ENCODE measurements at regions not wholly inside any gene's neighbourhood (a gene's known extent, or its start where the extent isn't known, plus 50 kb on each side); places are given as distances from the start of the nearest gene placed in this dataset.
"Not testable (repeated sequence)": the region's sequence is repeated elsewhere in the genome, so short reads cannot be mapped to it uniquely, and the experiment has no call there.

- DNase-seq, result no peak
These were observed 262.0 kb downstream of the NUF2 start for GRCh38 chr1:163583661-163584181.

- DNase-seq, result no peak
These were observed 264.0 kb downstream of the NUF2 start for GRCh38 chr1:163585796-163586195.

- DNase-seq, result no peak
These were observed 267.0 kb downstream of the NUF2 start for GRCh38 chr1:163588796-163589195.

- no peak for DNase-seq
These were observed 268.0 kb downstream of the NUF2 start for GRCh38 chr1:163589735-163590134.

- not testable (repeated sequence) for DNase-seq
These were observed 269.4 kb downstream of the NUF2 start for GRCh38 chr1:163591131-163591530.

DNA sequence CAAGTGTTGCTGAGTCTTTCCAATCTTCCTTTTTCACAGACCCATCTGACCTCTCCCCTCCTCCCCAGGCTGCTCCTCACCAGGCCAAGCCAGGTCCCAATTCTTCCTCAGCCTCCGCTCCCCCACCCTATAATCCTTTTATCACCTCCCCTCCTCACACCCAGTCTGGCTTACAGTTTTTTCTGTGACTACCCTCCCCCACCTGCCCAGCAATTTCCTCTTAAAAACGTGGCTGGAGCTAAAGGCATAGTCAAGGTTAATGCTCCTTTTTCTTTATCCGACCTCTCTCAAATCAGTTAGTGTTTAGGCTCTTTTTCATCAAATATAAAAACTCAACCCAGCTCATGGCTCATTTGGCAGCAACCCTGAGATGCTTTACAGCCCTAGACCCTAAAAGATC lies 270.9 kb downstream of the NUF2 start:
- DNase-seq, result not testable (repeated sequence)

DNA sequence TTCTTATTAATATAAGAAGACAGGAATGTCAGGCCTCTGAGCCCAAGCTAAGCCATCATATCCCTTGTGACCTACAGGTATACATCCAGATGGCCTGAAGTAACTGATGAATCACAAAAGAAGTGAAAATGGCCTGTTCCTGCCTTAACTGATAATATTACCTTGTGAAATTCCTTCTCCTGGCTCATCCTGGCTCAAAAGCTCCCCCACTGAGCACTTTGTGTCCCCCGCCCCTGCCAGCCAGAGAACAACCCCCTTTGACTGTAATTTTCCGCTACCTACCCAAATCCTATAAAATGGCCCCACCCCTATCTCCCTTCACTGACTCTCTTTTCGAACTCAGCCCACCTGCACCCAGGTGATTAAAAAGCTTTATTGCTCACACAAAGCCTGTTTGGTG lies 274.4 kb downstream of the NUF2 start:
- not testable (repeated sequence) for DNase-seq

GRCh38 chr1:163596541-163597258 lies 274.9 kb downstream of the NUF2 start:
- no peak for DNase-seq

- DNase-seq, result no peak
These were observed 282.6 kb downstream of the NUF2 start for GRCh38 chr1:163604321-163604720.

DNA sequence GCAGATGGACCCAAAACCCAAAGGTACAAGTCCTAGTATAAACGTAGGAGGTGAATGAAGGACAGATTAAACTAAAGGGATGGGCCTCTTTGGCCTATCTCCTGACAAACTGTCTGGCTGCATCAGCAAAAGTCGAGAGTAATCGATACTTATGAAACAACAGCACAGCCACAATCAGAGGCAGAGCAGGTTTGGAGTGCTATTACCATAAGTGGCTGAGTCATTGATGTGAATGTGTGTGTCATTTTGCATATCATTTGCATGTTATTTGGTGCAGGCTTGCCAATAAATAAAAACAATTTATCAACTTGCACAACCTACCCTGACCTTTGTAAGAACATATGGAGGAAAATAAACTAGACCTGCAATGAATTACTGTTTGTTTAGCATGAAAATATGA lies 283.1 kb downstream of the NUF2 start:
- no peak for DNase-seq

- DNase-seq, result no peak
These were observed 287.2 kb downstream of the NUF2 start for GRCh38 chr1:163608979-163609378.

GRCh38 chr1:163609858-163610257 lies 288.1 kb downstream of the NUF2 start:
- DNase-seq, result no peak

GRCh38 chr1:163610486-163610885 lies 288.7 kb downstream of the NUF2 start:
- no peak for DNase-seq

- no peak for DNase-seq
These were observed 292.6 kb downstream of the NUF2 start for GRCh38 chr1:163614361-163614760.

DNA sequence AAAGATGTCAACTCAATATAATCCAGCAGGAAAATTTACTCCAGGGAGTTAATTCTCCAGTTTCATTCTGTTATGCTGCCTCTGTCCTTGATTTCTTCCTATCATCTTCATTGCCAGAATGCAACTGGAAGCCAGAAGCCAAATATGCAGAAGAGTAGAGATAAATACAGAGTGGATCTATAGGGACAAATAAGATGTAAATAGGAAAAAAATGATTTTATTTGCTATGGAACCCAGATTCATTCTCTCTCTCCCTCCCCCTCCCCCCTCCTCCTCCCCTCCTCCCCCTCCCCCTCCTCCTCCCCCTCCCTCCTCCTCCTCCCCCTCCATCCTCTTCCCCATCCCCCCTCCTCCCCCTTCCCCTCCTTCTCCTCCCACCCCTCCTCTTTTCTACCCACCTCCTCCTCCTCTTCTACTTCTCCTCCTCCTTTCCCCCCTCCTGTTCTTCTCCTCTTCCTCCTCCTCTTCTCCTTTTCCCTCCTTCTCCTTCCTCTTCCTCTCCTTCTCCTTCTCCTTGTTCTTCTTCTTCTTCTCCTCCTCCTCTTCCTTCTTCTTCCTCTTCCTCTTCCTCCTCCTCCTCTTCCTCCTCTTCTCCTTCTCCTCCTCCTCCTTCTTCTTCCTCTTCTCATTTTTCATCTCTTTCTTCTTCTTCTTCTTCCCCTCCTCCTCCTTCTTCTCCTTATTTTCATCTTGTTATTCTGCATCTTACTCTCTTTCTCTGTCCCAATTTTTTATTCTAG lies 306.4 kb downstream of the NUF2 start:
- DNase-seq, result no peak

GRCh38 chr1:163632269-163632668 lies 310.5 kb downstream of the NUF2 start:
- DNase-seq, result no peak

GRCh38 chr1:163633366-163633765 lies 311.6 kb downstream of the NUF2 start:
- DNase-seq, result no peak

- DNase-seq, result not testable (repeated sequence)
These were observed 323.9 kb downstream of the NUF2 start for GRCh38 chr1:163645676-163646075.

DNA sequence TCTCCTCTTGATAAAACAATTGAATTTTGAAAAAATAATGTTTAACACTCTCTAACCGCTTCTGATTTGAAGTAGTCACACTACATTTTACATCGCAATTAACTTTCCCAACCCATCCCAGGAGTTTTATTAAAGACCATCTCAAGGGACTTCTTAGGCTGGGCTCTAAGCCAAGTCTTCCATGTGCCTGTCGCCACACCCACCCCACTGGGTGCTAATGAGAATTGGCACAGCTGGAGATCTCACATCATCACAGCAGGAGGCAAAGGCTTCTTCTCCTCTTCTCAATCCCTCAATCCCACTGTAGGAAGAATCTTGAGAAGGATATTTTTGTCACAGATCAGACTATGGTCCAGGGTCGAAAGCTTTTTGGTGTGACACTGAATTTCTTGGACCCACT lies 328.9 kb downstream of the NUF2 start:
- no peak for DNase-seq

DNA sequence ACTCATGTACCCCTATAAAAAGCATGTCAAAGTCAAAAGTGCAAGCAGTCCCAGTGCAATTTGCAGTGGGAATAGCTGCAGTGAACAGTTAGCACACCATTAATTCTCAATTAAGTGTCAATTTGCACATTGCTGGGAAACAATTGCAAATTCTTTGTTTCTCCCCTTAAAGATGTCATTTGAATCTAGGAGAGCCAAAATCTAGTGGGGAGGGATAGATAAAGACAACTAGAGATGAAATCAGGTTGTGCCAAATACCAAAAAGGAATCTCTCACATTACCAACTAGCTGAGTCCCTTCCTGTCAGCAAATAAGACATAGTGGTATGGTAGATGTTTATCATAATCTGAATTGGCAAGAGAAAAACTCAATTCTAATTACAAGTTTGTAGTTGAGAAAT lies 330.7 kb downstream of the NUF2 start:
- no peak for DNase-seq

GRCh38 chr1:163655565-163655964 lies 333.8 kb downstream of the NUF2 start:
- DNase-seq, result no peak

DNA sequence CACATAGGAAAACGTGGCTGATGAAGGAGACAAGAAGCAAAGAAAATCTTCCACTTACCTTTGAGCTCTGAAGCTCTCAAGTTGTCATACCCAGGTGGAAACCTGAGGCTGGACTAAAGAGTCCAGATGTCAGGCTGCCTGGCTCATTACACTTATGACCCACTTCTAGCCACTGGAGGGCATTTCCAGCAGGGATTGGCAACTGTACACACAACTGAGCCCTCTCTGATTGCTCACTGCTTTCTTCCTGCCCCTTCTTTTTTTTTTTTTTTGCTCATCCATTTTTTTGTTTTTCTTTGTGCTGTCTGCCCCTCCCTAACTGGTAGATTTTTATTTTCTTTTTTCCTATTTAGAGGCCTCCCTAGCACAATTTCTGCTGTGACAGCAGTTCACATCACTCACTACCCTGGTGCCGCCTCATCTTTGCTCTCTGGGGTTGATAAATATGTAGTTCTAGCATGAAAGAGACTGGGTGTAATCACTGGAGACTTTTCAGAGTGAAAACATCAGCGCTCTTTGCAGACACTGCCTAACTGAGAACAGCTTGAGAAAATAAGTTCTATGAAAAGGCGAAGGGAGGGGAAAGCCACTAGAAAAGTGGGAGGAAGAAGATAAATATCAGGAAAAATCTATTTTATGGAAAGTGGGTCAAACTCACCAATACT lies 334.5 kb downstream of the NUF2 start:
- DNase-seq, result no peak

DNA sequence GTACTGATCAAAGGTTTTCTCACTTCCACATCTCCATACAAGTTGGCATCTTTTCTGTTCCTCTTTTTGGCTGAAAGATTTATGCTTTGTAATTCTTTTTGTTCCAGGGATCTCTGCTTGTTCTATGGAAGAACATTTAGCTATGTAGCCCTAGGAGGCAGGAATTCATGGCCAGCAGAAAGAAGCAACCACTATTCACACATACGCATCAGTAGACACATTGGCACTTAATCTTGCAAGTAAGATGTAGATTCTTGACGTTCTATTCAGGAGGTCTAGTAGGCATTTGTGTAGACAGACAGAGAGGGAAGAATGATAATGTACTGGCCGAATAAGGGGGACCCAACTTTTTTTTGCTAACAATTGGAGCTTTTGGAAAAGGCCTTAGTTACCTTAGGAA lies 336.0 kb downstream of the NUF2 start:
- DNase-seq, result no peak

- no peak for DNase-seq
These were observed 339.6 kb downstream of the NUF2 start for GRCh38 chr1:163661391-163661790.

Measured in KG1 (cell line).